Gastroesophageal sphincter (tissue), 4 donors: ENCODE measurements at regions not wholly inside any gene's neighbourhood (a gene's known extent, or its start where the extent isn't known, plus 50 kb on each side); places are given as distances from the start of the nearest gene placed in this dataset.

Source experiments
- ATAC-seq: fragments of 150-250 bp; one replicate; pipeline ENCODE4 v1.9.1; 2016; ENCODE audit warnings: mild to moderate bottlenecking, moderate library complexity
- H3K27ac ChIP-seq, 4 donors: fragments of 200-600 bp; sonication (generic) in 3 of 4; 1 replicate in 3 of 4; 2 replicates in 1 of 4; pipeline ENCODE4 v1.5.1; 2016 to 2019
- H3K27me3 ChIP-seq: fragments of 200-600 bp; sonication (generic); one replicate; pipeline ENCODE4 v1.5.1; 2019
- H3K36me3 ChIP-seq, 2 donors: fragments of 200-600 bp; sonication (generic); one replicate each; pipeline ENCODE4 v1.5.1; 2019; ENCODE audit warnings: control low read depth in 1 of 2
- H3K4me1 ChIP-seq, 3 donors: fragments of 200-600 bp; sonication (generic); 1 replicate in 2 of 3; 2 replicates in 1 of 3; pipeline ENCODE4 v1.5.1; 2016 to 2019; ENCODE audit warnings: control low read depth in 2 of 3
- H3K4me3 ChIP-seq, 2 donors: fragments of 200-600 bp; sonication (generic); one replicate each; pipeline ENCODE4 v1.5.1; 2019; ENCODE audit warnings: mild to moderate bottlenecking in 1 of 2, moderate library complexity in 1 of 2
- H3K9me3 ChIP-seq, 3 donors: fragments of 200-600 bp; sonication (generic); one replicate each; pipeline ENCODE4 v1.5.1; 2017 to 2019; ENCODE audit warnings: control low read depth in 2 of 3
- EP300 ChIP-seq: sonication (generic); formaldehyde crosslinking; IDR thresholded peaks from one replicate; pipeline ENCODE4 v1.6.1; 2017; ENCODE audit warnings: antibody characterized with exemption, mild to moderate bottlenecking
- POLR2A ChIP-seq, 2 donors: fragments of 450-650 bp; IDR thresholded peaks; one replicate each; pipeline ENCODE4 v1.6.1; 2017; ENCODE audit warnings: antibody characterized with exemption in 2 of 2, mild to moderate bottlenecking in 2 of 2, moderate library complexity in 1 of 2
- POLR2AphosphoS5 ChIP-seq: sonication (generic); formaldehyde crosslinking; IDR thresholded peaks from one replicate; pipeline ENCODE4 v1.6.1; 2017; ENCODE audit warnings: antibody characterized with exemption
- WGBS, 2 donors: methylation state at CpG; one replicate each; pipeline ENCODE4 v1.1.5; 2018; ENCODE audit warnings: low coverage in 1 of 2; 5-methylcytosine and 5-hydroxymethylcytosine counted together
- TF ChIP-seq, protein P1 (sequence below), 4 experiments: fragments of 200-600 bp in 2 of 4; fragments of 450-650 bp in 2 of 4; sonication (generic) in 1 of 4; IDR thresholded peaks; one replicate each; pipeline ENCODE4 v1.5.1; 2017 to 2019; ENCODE audit warnings: antibody characterized with exemption in 4 of 4, mild to moderate bottlenecking in 2 of 4, moderate library complexity in 2 of 4

DNA sequence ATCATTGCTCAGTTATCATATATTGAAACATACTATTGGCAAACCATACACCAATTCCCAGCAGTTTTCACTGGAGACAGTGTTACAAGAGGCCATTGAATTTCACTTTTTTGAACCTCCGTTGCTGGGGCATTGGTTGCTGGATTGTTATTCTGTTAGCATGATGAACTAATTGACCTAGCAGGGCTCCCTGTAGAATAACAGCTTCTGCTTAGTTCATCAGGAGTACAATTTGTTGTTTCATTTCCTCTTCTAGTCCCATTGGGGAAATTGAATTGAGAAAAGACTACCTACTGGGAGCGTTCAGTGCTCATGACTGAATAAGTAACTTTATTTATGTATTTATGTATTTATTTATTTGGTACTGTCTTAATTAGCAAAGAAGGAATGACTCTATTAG lies 151.6 kb downstream of the SLIT2 start:
- Histone ChIP-seq H3K4me1 (peaks cover 0 to 18% (median 0%) of the 10 kb centered on the region in 3 donors), H3K9me3 (no peaks in the 10 kb centered on the region), H3K27me3 (no peaks in the 10 kb centered on the region), H3K27ac (no peak overlapping the region), H3K36me3 (no peaks in the 10 kb centered on the region), H3K4me3 (no peak overlapping the region)
- TF ChIP-seq POLR2AphosphoS5 (no peak), POLR2A (IDR thresholded peaks at IDR 0.05) (no peak), EP300 (no peak)
- TF ChIP-seq, protein P1, sequence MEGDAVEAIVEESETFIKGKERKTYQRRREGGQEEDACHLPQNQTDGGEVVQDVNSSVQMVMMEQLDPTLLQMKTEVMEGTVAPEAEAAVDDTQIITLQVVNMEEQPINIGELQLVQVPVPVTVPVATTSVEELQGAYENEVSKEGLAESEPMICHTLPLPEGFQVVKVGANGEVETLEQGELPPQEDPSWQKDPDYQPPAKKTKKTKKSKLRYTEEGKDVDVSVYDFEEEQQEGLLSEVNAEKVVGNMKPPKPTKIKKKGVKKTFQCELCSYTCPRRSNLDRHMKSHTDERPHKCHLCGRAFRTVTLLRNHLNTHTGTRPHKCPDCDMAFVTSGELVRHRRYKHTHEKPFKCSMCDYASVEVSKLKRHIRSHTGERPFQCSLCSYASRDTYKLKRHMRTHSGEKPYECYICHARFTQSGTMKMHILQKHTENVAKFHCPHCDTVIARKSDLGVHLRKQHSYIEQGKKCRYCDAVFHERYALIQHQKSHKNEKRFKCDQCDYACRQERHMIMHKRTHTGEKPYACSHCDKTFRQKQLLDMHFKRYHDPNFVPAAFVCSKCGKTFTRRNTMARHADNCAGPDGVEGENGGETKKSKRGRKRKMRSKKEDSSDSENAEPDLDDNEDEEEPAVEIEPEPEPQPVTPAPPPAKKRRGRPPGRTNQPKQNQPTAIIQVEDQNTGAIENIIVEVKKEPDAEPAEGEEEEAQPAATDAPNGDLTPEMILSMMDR (IDR thresholded peaks at IDR 0.05) = no peak
- no peak for ATAC-seq
- 56 to 65% methylated on average over 2 of the region's 2 CpGs for WGBS, 2 donors

DNA sequence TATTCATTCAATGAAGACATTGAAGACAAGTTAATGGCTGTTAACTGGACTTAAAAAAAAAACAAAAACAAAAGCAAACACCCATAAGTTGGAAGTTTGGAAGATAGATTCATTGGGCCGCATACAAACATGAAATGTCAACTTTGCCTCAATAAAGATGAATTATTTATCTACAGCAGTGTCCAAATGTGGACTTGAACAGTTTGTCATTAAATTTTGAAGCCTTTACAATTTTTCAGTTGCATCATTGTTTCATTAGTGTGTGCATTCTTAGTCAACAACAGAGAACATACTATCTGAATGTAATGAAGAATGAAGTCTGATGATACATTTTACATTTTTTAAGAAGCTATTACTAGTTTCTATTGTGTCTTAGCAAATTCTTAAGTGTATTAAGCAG lies 152.1 kb downstream of the SLIT2 start:
- no peak for ATAC-seq
- WGBS, 2 donors = 88 to 96% methylated on average over 1 of the region's 1 CpG
- H3K4me1 ChIP-seq = peaks cover 0 to 24% (median 0%) of the 10 kb centered on the region in 3 donors
- H3K27me3 ChIP-seq = no peaks in the 10 kb centered on the region
- no peaks in the 10 kb centered on the region for H3K36me3 ChIP-seq
- H3K9me3 ChIP-seq = no peaks in the 10 kb centered on the region
- H3K4me3 ChIP-seq = no peak overlapping the region
- no peak for TF ChIP-seq POLR2AphosphoS5
- TF ChIP-seq, protein P1 (IDR thresholded peaks at IDR 0.05) = no peak
- TF ChIP-seq EP300 = no peak
- TF ChIP-seq POLR2A (IDR thresholded peaks at IDR 0.05) = no peak
- H3K27ac ChIP-seq = no peak overlapping the region

DNA sequence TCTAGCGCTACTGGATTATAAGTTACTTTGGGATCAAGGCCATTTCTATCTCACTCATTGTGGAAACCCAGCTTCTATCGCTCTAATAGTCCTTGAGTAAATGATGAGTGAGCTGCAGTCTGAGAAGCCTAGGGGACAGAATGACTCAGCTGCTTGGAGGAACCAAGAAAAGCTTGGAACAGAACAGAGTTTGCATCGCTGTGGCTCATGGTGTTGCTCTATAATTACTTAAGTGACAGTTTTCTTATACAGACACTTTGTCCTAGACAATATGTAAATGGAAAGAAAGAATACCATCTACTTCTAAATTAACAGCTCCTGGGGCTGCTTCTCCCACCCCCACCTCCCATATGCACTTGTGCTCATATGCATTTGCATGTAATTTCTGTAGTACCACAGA lies 156.9 kb downstream of the SLIT2 start:
- TF ChIP-seq EP300 (no peak), POLR2A (IDR thresholded peaks at IDR 0.05) (no peak)
- ATAC-seq = peak; percentile 28
- Histone ChIP-seq H3K36me3 (no peaks in the 10 kb centered on the region), H3K27me3 (no peaks in the 10 kb centered on the region), H3K4me3 (no peak overlapping the region), H3K9me3 (no peaks in the 10 kb centered on the region), H3K4me1 (peaks cover 0 to 26% (median 0%) of the 10 kb centered on the region in 3 donors), H3K27ac (peak overlapping the region in 1 of 4 donors; percentile 28)
- WGBS, 2 donors = 50% methylated on average over 3 of the region's 3 CpGs; no CpG with 5 or more reads in 1 of the 2 donors

DNA sequence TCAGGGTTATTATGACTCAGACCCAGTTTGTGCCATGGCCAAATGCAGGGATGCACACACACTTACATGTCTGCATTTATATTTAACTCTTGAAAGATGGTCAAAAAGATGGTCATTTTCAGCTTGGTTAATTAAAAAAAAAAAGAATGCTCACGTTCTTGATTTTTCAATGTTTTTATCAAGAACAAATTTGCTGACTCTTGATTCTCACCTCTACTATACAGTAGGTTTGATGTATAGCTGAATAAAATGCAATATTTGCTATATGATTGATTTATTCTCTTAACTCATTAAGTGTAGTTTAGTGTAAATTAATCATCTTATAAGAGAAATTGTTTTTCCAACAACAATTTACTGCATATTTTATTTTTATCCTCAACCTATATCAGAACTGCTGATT lies 160.4 kb downstream of the SLIT2 start:
- Histone ChIP-seq H3K27me3 (no peaks in the 10 kb centered on the region), H3K4me1 (peaks cover 0 to 32% (median 0%) of the 10 kb centered on the region in 3 donors), H3K27ac (no peak overlapping the region), H3K4me3 (no peak overlapping the region), H3K36me3 (no peaks in the 10 kb centered on the region), H3K9me3 (no peaks in the 10 kb centered on the region)
- WGBS, 2 donors = 64 to 83% methylated on average over 1 of the region's 1 CpG
- ATAC-seq = no peak
- TF ChIP-seq EP300 = no peak
- no peak for TF ChIP-seq POLR2A (IDR thresholded peaks at IDR 0.05)
- TF ChIP-seq, protein P1 (IDR thresholded peaks at IDR 0.05) = no peak
- TF ChIP-seq POLR2AphosphoS5 = no peak

DNA sequence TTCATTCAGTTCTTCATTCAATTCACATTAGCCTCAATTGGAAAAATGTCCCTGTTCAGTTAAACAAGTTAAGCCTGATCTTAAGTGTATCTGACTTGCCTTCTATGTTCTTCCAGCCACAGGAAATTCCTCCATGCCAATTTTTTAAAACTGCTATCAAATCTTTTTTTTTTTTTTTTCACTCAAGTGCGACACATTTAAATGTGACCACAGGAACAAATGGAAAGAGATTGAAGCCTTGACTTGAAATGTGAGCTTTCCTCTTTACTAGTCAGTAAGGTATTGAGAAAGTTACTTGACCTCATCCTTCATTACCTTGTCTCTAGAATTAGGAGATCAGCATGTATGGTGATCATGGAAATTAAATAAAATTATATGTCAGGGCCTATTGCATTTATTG lies 165.1 kb downstream of the SLIT2 start:
- H3K27ac ChIP-seq = no peak overlapping the region
- TF ChIP-seq POLR2A (IDR thresholded peaks at IDR 0.05) (no peak), POLR2AphosphoS5 (no peak), EP300 (no peak)
- TF ChIP-seq, protein P1 (IDR thresholded peaks at IDR 0.05) = no peak
- no peaks in the 10 kb centered on the region for H3K9me3 ChIP-seq
- no peak for ATAC-seq
- 100% methylated on average over 1 of the region's 1 CpG; no CpG with 5 or more reads in 1 of the 2 donors for WGBS, 2 donors
- H3K27me3 ChIP-seq = no peaks in the 10 kb centered on the region
- peaks cover 0 to 32% (median 2%) of the 10 kb centered on the region in 3 donors for H3K4me1 ChIP-seq
- no peaks in the 10 kb centered on the region for H3K36me3 ChIP-seq
- no peak overlapping the region for H3K4me3 ChIP-seq
